ENCODE measurements at regions not wholly inside any gene's neighbourhood (a gene's known extent, or its start where the extent isn't known, plus 50 kb on each side); places are given as distances from the start of the nearest gene placed in this dataset.

DNA sequence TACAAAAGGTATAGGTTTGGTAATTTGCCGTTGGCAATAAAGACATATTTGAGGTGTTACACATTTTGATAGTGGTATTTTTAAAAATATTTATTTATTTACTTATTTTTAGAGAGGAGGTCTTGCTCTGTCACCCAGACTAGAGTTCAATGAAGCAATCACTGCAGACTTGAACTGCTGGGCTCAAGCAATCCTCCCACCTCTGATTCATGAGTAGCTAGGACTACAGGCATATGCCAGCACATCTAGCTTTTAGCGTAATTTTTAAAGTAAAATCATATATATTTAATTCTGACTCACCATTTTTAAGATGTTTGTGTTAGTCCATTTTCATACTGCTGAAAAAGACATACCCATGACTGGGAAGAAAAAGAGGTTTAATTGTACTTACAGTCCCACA lies 1974.3 kb downstream of the EFNA5 start:
- H3K4me1 ChIP-seq (ENCODE audit: control insufficient read depth in 3 of 3, insufficient read depth in 3 of 3, low read length in 3 of 3) = no peaks in the 10 kb centered on the region
- H3K27ac ChIP-seq (ENCODE audit: low read depth, low read length) = no peak overlapping the region
- H3K36me3 ChIP-seq (ENCODE audit: control insufficient read depth in 3 of 3, insufficient read depth in 3 of 3, low read length in 3 of 3) = no peaks in the 10 kb centered on the region
- no peaks in the 10 kb centered on the region for H3K9me3 ChIP-seq (ENCODE audit: control insufficient read depth in 3 of 3, low read length in 3 of 3)
- no peak overlapping the region for H3K9ac ChIP-seq (ENCODE audit: low read depth in 1 of 3, low read length in 3 of 3)
- H3K4me3 ChIP-seq (ENCODE audit: low read length in 3 of 3) = no peak overlapping the region
- H3K27me3 ChIP-seq (ENCODE audit: control insufficient read depth in 3 of 3, insufficient read depth in 3 of 3, low read length in 3 of 3) = no peaks in the 10 kb centered on the region

DNA sequence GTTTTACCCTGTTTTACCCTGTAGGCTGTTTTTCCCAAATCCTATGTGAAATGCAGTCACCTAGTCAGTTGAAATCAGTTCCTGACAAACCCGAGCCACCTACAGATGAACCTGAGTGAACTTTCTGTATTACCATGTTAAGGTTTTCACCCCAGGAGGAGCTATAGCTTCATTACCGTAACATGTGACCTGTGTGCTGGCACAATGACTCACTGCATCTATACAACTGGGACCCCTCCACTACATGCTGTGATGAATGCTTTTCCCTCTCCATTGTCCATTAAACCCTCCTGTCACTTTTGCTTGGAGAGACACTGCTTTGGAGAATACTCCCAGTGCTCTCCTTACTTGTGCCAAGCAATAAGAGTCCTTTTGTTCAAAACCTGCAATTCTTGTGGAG lies 1974.8 kb downstream of the EFNA5 start:
- Histone ChIP-seq H3K36me3 (ENCODE audit: control insufficient read depth in 3 of 3, insufficient read depth in 3 of 3, low read length in 3 of 3) (no peaks in the 10 kb centered on the region), H3K4me1 (ENCODE audit: control insufficient read depth in 3 of 3, insufficient read depth in 3 of 3, low read length in 3 of 3) (no peaks in the 10 kb centered on the region), H3K27me3 (ENCODE audit: control insufficient read depth in 3 of 3, insufficient read depth in 3 of 3, low read length in 3 of 3) (no peaks in the 10 kb centered on the region), H3K9ac (ENCODE audit: low read depth in 1 of 3, low read length in 3 of 3) (no peak overlapping the region), H3K4me3 (ENCODE audit: low read length in 3 of 3) (no peak overlapping the region), H3K27ac (ENCODE audit: low read depth, low read length) (no peak overlapping the region), H3K9me3 (ENCODE audit: control insufficient read depth in 3 of 3, low read length in 3 of 3) (no peaks in the 10 kb centered on the region)

DNA sequence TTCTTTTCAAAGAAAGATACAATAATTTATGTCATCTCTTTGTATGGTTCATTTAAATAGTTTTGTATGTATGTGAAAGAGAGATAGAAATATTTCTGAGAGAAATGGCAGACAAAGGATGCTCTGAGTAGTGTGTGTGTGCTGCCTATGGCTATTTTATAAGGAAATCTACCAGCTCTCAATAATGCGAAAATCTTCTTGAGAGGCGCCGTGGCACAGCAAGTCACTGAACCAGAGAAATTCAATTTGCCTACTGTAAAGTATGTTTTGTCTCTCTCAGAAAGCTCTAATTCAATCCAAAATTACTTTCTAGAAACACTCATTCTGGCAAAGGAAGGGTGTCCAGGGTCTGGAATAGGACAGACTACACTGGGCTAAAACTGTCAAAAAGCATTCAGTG lies 1981.1 kb downstream of the EFNA5 start:
- Histone ChIP-seq H3K36me3 (ENCODE audit: control insufficient read depth in 3 of 3, insufficient read depth in 3 of 3, low read length in 3 of 3) (no peaks in the 10 kb centered on the region), H3K27ac (ENCODE audit: low read depth, low read length) (no peak overlapping the region), H3K27me3 (ENCODE audit: control insufficient read depth in 3 of 3, insufficient read depth in 3 of 3, low read length in 3 of 3) (no peaks in the 10 kb centered on the region), H3K4me1 (ENCODE audit: control insufficient read depth in 3 of 3, insufficient read depth in 3 of 3, low read length in 3 of 3) (no peaks in the 10 kb centered on the region), H3K4me3 (ENCODE audit: low read length in 3 of 3) (no peak overlapping the region), H3K9me3 (ENCODE audit: control insufficient read depth in 3 of 3, low read length in 3 of 3) (no peaks in the 10 kb centered on the region), H3K9ac (ENCODE audit: low read depth in 1 of 3, low read length in 3 of 3) (no peak overlapping the region)

DNA sequence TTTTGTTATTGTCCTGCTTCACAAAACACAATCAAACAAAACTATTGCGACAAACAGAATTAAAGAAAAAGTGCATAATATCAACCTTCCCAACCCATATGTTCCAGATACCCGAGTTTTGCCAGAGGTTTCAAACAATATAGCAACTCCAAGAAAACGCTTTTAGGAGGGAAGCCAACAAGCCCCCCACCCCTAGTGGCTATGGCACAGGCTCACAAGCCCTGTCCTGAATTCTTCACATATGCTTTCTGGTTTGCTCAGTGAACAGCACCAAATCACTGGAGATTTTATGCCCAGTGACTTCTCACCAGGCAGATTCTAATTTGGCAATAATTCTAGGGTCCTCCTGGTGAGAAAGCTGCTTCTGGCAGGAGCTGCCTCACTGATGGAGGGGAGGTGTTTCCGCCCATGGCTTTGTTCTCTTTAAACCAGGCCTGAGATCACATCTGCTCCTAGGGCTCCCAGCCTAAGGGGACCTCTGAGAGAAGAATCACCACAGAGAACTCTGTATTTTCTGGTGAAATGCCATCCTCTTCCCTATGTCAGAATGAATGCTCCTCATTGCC lies 1982.4 kb downstream of the EFNA5 start:
- H3K4me3 ChIP-seq (ENCODE audit: low read length in 3 of 3) = no peak overlapping the region
- H3K27me3 ChIP-seq (ENCODE audit: control insufficient read depth in 3 of 3, insufficient read depth in 3 of 3, low read length in 3 of 3) = no peaks in the 10 kb centered on the region
- no peaks in the 10 kb centered on the region for H3K4me1 ChIP-seq (ENCODE audit: control insufficient read depth in 3 of 3, insufficient read depth in 3 of 3, low read length in 3 of 3)
- no peaks in the 10 kb centered on the region for H3K9me3 ChIP-seq (ENCODE audit: control insufficient read depth in 3 of 3, low read length in 3 of 3)
- no peaks in the 10 kb centered on the region for H3K36me3 ChIP-seq (ENCODE audit: control insufficient read depth in 3 of 3, insufficient read depth in 3 of 3, low read length in 3 of 3)
- no peak overlapping the region for H3K27ac ChIP-seq (ENCODE audit: low read depth, low read length)
- H3K9ac ChIP-seq (ENCODE audit: low read depth in 1 of 3, low read length in 3 of 3) = no peak overlapping the region

DNA sequence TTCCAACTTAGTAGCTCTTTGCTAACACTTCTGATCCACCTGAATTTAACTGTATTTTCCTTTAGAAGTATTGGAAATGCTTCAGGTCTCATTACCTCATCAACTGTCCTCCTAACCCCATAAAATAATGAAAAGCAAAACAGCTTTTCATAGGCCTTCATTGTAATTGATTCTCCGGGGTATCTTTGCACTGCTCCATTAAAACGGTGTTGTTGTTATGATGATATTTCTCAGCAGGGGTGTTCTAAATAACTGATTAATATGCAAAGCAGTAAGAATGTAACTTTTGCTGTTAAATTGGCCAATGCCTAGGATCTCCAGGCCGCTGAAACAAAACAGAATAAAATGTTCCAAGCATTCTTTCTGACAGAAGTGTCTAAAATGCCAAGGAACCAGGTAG lies 1983.2 kb downstream of the EFNA5 start:
- Histone ChIP-seq H3K27me3 (ENCODE audit: control insufficient read depth in 3 of 3, insufficient read depth in 3 of 3, low read length in 3 of 3) (no peaks in the 10 kb centered on the region), H3K27ac (ENCODE audit: low read depth, low read length) (no peak overlapping the region), H3K4me3 (ENCODE audit: low read length in 3 of 3) (no peak overlapping the region), H3K36me3 (ENCODE audit: control insufficient read depth in 3 of 3, insufficient read depth in 3 of 3, low read length in 3 of 3) (no peaks in the 10 kb centered on the region), H3K9me3 (ENCODE audit: control insufficient read depth in 3 of 3, low read length in 3 of 3) (no peaks in the 10 kb centered on the region), H3K9ac (ENCODE audit: low read depth in 1 of 3, low read length in 3 of 3) (no peak overlapping the region), H3K4me1 (ENCODE audit: control insufficient read depth in 3 of 3, insufficient read depth in 3 of 3, low read length in 3 of 3) (no peaks in the 10 kb centered on the region)

DNA sequence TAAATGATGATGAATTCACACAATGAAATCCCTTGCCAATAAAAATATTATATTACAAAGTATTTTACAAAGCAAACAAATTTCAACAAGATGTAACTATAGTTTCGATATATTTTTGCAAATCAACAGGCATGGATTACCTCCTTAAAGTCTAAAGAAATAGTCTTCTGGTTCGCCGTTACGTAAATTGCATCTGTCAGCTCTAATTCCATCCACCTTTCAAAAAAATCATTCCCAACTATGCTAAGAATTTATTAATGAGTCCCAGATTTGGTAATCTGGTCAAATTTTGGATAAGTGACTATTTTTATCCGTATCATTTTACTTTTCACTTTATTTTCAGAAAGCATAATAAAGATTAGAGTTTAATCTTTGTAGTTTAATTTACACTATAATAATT lies 1984.9 kb downstream of the EFNA5 start:
- Histone ChIP-seq H3K36me3 (ENCODE audit: control insufficient read depth in 3 of 3, insufficient read depth in 3 of 3, low read length in 3 of 3) (no peaks in the 10 kb centered on the region), H3K9me3 (ENCODE audit: control insufficient read depth in 3 of 3, low read length in 3 of 3) (no peaks in the 10 kb centered on the region), H3K4me1 (ENCODE audit: control insufficient read depth in 3 of 3, insufficient read depth in 3 of 3, low read length in 3 of 3) (no peaks in the 10 kb centered on the region), H3K27ac (ENCODE audit: low read depth, low read length) (no peak overlapping the region), H3K27me3 (ENCODE audit: control insufficient read depth in 3 of 3, insufficient read depth in 3 of 3, low read length in 3 of 3) (no peaks in the 10 kb centered on the region), H3K9ac (ENCODE audit: low read depth in 1 of 3, low read length in 3 of 3) (no peak overlapping the region), H3K4me3 (ENCODE audit: low read length in 3 of 3) (no peak overlapping the region)

DNA sequence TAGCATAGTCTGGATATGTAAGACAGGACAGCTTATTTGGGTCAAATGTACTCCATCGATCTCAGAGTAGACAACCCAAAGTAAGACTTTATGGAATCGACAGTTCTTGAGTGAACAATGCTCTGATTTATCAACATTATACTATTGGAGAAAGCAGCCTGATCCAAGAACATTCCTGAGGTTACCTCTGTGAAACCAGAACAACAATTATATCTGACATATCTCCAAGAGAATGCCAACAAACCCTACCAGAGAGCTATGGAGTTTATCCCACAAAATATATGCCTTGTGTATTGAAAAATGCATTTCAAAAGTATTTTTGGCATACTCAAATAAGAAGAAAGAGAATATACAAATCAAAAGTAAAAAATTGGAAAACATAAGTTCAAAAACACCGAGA lies 1985.9 kb downstream of the EFNA5 start:
- no peaks in the 10 kb centered on the region for H3K4me1 ChIP-seq (ENCODE audit: control insufficient read depth in 3 of 3, insufficient read depth in 3 of 3, low read length in 3 of 3)
- no peaks in the 10 kb centered on the region for H3K27me3 ChIP-seq (ENCODE audit: control insufficient read depth in 3 of 3, insufficient read depth in 3 of 3, low read length in 3 of 3)
- no peaks in the 10 kb centered on the region for H3K36me3 ChIP-seq (ENCODE audit: control insufficient read depth in 3 of 3, insufficient read depth in 3 of 3, low read length in 3 of 3)
- no peak overlapping the region for H3K9ac ChIP-seq (ENCODE audit: low read depth in 1 of 3, low read length in 3 of 3)
- no peak overlapping the region for H3K27ac ChIP-seq (ENCODE audit: low read depth, low read length)
- no peaks in the 10 kb centered on the region for H3K9me3 ChIP-seq (ENCODE audit: control insufficient read depth in 3 of 3, low read length in 3 of 3)
- H3K4me3 ChIP-seq (ENCODE audit: low read length in 3 of 3) = no peak overlapping the region

DNA sequence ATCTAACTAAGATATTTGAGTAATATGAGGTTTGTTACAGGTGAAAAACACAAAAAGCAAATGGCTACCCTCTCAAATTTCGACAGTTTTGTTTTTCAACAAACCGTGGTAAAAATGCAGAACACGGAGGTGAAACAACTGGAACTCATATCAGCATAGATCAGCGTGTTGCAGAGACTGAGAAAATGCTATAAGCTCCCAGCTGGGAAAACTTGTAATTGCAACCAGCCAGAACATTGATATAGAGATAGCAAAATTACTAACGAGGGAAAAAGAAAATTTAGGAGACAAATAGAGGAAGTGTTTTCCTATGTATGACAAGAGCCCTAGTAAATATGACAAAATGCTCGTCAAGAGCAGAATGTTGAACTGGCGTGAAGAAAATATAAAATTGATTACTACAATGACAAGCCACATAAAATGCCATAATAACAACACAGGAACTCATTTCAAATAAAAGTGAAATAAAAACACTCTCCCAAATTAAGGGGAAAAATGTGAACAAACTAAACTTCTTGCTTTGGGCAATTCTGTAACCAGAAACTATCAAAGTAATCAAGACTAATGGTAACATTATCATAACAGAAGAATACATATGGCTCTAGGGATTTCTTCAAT lies 1989.8 kb downstream of the EFNA5 start:
- Histone ChIP-seq H3K36me3 (ENCODE audit: control insufficient read depth in 3 of 3, insufficient read depth in 3 of 3, low read length in 3 of 3) (no peaks in the 10 kb centered on the region), H3K27me3 (ENCODE audit: control insufficient read depth in 3 of 3, insufficient read depth in 3 of 3, low read length in 3 of 3) (no peaks in the 10 kb centered on the region), H3K9me3 (ENCODE audit: control insufficient read depth in 3 of 3, low read length in 3 of 3) (no peaks in the 10 kb centered on the region), H3K9ac (ENCODE audit: low read depth in 1 of 3, low read length in 3 of 3) (no peak overlapping the region), H3K27ac (ENCODE audit: low read depth, low read length) (no peak overlapping the region), H3K4me3 (ENCODE audit: low read length in 3 of 3) (no peak overlapping the region), H3K4me1 (ENCODE audit: control insufficient read depth in 3 of 3, insufficient read depth in 3 of 3, low read length in 3 of 3) (no peaks in the 10 kb centered on the region)

DNA sequence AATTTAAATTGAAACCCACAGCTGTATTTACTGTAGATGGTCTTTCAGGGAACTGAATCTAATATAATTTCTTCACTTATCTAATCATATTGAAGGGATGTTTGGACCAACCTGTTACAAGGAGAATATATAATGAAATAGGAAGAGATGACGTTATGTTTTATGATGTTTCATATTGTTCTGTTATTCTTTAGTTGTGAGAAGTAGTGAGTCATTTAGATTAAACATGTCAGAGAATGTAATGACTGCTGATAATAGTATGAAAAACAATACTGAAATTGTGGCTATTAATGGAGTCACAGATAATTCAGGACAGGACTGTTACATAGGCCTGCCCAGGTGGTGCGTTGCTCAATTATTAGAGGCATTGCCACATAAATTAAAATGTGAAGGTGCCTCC lies 1993.4 kb downstream of the EFNA5 start:
- no peaks in the 10 kb centered on the region for H3K27me3 ChIP-seq (ENCODE audit: control insufficient read depth in 3 of 3, insufficient read depth in 3 of 3, low read length in 3 of 3)
- H3K4me3 ChIP-seq (ENCODE audit: low read length in 3 of 3) = no peak overlapping the region
- H3K9ac ChIP-seq (ENCODE audit: low read depth in 1 of 3, low read length in 3 of 3) = no peak overlapping the region
- no peaks in the 10 kb centered on the region for H3K36me3 ChIP-seq (ENCODE audit: control insufficient read depth in 3 of 3, insufficient read depth in 3 of 3, low read length in 3 of 3)
- no peaks in the 10 kb centered on the region for H3K4me1 ChIP-seq (ENCODE audit: control insufficient read depth in 3 of 3, insufficient read depth in 3 of 3, low read length in 3 of 3)
- H3K9me3 ChIP-seq (ENCODE audit: control insufficient read depth in 3 of 3, low read length in 3 of 3) = no peaks in the 10 kb centered on the region
- H3K27ac ChIP-seq (ENCODE audit: low read depth, low read length) = no peak overlapping the region

DNA sequence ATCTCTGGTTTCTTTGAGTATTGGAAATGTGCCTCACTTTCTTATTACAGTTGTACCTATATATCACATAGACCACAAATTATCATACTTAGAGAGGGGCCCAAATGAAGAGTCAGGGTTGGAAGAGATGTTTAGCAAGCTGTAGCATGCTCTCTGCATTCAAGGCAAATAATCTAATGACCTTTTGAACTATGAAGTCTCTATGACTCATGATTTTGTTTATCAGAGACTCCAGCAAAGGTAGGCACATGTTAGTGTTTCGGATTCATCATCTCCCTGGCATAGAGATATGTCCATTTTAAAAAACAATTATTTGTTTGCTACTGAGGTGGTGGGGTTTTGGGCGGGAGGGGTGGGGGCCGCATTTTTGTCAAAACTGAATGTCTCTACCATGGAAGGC lies 2000.1 kb downstream of the EFNA5 start:
- Histone ChIP-seq H3K9me3 (ENCODE audit: control insufficient read depth in 3 of 3, low read length in 3 of 3) (peaks cover 0 to 1% (median 0%) of the 10 kb centered on the region in 3 donors), H3K4me3 (ENCODE audit: low read length in 3 of 3) (no peak overlapping the region), H3K4me1 (ENCODE audit: control insufficient read depth in 3 of 3, insufficient read depth in 3 of 3, low read length in 3 of 3) (no peaks in the 10 kb centered on the region)

More for the DNA sequence above, 2000.1 kb downstream of the EFNA5 start:
- Histone ChIP-seq H3K9ac (ENCODE audit: low read depth in 1 of 3, low read length in 3 of 3) (no peak overlapping the region), H3K27me3 (ENCODE audit: control insufficient read depth in 3 of 3, insufficient read depth in 3 of 3, low read length in 3 of 3) (no peaks in the 10 kb centered on the region), H3K36me3 (ENCODE audit: control insufficient read depth in 3 of 3, insufficient read depth in 3 of 3, low read length in 3 of 3) (no peaks in the 10 kb centered on the region), H3K27ac (ENCODE audit: low read depth, low read length) (no peak overlapping the region)
